NCI-H524 (cell line): ENCODE measurements at regions not wholly inside any gene's neighbourhood (a gene's known extent, or its start where the extent isn't known, plus 50 kb on each side); places are given as distances from the start of the nearest gene placed in this dataset.
A peak's percentile ranks its signal among the peaks of the same experiment; 100 is the strongest.
"Not testable (repeated sequence)": the region's sequence is repeated elsewhere in the genome, so short reads cannot be mapped to it uniquely, and the experiment has no call there.

ENCODE experiments used
- DNase-seq, 2 experiments: peaks; one replicate each; lab custom pipeline; 2025; lab: John Stamatoyannopoulos, UW

DNA sequence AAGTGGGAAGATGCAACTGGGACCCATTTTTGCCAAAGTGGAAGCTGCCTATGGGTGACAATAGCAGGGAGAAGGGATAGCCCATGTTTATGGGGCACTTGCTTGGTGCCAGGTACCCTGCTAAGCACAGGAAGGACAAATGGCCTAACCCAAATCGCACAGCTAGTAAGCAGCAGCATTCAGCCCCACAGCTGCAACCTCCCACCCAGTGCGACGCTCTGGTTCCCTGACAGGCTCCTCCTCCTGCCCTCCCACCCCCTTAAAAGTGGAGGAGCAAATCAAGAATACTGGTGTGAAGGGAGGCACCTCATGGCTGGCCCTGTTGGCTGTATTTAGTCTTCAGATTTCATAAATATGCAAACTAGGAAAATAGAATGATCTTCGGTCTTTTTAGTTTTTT, 76.2 kb downstream of the RIN2 start:
- DNase-seq: no peak

DNA sequence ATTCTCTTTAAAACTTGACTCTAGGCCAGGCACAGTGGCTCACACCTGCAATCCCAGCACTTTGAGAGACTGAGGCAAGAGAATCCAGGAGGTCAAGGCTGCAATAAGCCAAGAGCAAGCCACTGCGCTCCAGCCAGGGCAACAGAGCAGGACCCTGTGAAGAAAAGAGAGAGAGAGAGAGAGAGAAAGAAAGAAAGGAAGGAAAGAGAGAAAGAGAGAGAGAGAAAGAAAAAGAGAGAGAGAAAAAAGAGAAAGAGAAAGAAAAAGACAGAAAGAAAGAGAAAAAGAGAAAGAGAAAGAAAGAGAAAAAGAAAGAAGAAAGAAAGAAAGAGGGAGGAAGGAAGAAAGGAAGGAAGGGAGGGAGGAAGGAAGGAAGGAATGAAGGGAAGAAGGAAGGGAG, 76.7 kb downstream of the RIN2 start:
- DNase-seq: no peak

DNA sequence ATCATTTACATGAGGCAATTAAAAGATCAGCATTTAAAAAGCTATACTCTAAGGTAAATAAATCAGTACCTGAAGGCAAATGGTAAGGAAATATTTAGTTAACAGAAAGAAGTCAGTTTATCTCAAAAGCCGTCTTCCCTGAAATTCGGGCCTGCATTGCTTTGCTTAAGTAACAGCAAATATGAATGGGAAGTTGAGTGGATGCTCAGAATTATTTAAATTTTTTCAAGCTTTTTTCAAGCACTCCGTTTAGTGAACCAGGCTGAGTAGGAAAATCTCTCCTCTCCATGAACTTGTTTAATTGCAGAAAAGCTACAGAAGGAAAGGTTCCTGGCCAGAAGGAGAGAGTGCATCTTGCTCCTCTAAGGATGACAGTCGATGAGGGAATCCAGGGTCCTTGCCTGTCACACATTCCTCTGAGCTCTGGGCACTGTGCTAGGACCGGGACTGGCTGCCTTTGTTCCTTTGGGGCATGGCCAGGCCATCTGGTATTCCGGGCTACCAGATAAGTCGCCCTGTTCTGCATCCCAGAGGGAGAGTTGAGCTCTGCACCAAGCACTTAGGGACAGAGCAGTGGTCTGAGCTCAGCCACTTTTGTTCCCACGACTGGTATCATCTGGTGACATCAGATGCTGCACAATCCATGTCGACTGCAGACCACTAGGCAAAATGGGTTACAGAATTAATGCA, 77.6 kb downstream of the RIN2 start:
- DNase-seq: peak; percentile 61 to 84

DNA sequence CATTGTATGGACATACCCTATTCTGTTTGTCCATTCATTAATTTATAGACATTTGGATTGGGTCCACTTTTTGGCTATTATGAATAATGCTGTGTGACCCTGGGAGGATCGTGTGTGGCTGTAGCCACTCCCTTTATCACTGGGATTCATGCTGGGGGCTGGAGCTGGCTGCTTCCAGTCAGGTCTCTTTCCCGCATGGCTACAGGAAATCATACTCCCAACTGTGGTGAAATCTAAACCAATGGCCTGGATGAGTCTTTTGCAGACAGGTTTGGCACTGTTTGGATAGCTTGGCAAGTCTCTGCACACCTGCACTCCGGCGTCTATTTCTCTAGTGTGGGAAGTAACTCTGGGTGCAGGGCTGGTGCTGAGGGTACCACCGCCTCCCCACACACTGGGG, 80.4 kb downstream of the RIN2 start:
- DNase-seq: no peak

DNA sequence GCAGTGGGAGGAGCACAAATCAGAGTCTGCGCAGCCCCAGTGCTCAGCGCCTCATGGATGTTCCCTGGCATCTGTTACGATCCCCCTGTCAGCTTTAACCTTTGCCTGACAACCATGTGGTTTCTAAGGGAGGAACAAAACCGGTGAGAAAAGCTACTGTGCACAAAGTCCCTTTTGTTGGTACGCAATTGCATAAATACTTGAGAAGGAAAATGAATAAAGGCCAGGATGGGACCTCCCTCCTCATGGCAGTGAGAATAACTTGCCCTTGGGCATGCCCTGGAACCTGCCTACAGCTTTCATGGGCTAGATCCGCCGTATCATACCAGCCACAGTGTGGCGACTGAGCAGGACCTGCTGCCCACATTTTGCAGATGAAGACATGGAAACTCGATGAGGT, 81.0 kb downstream of the RIN2 start:
- DNase-seq: no peak

DNA sequence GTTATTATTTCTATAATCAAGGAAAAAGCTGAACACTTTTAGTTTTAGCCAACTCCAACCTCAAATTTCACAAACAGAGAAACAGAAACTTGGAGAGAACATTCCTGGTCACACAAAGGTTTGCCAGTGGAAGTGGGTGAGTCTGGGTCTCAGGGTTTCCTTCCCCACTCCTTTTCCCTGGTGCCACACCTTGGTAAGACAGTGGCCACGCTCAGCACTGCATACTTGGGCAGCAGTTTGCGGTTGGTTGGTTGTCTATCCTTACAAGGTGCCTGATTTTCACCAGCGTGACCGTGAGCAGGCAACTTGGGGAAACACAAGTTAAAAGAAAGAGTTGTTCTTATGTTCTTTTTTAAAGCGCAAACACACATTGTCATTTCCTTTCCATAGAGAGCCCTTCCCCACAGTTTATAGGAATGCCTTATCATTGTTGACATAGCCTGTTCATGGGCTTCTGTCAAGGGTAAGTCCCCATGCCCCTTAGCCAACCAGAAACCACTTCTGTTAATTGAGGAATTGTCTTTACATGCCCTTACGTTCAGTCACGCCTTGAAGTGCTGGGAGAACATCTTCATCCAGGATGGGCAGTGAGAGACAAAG, 82.2 kb downstream of the RIN2 start:
- DNase-seq: no peak

DNA sequence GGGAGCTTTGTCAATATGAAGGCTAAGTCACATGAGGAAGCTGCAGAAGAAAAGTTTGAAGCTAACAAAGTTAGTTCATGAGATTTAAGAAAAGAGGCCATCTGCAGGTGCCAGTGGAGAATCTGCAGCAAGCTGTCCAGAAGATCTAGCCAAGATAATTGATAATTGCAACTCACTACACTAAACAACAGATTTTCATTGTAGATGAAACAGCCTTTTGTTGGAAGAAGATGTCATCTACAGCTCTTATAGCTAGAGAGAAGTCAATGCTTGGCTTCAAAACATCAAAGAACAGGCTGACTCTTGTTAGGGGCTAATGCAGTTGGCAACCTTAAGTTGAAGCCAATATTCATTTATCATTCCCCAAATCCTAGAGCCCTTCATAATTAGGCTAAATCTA, 83.7 kb downstream of the RIN2 start:
- no peak for DNase-seq

DNA sequence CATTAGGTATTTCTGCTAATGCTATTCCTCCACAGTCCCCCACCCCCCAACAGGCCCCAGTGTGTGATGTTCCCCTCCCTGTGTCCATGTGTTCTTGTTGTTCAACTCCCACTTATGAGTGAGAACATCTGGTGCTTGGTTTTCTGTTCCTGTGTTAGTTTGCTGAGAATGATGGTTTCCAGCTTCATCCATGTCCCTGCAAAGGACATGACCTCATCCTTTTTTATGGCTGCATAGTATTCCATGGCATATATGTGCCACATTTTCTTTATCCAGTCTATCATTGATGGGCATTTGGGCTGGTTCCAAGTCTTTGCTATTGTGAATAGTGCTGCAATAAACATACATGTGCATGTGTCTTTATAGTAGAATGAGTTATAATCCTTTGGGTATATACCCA, 86.8 kb downstream of the RIN2 start:
- not testable (repeated sequence) for DNase-seq

DNA sequence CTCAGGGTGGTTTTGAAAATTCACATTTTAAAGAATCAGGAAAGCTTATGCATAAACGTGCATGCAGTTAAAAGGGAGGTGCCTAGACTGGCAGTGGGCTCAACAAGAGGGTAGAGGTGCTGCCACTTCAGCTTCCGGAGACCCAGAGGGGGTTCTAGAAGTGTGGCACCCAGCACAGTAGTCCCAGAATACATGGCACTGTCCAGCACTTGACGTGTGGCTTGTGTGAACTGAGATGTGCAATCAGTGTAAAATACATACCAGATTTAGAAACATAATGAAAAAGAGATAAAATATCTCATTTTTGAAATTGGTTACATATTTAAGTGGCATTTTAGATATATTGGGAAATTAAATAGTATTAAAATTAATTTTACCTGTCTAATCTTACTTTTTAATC, 89.3 kb downstream of the RIN2 start:
- DNase-seq: no peak

DNA sequence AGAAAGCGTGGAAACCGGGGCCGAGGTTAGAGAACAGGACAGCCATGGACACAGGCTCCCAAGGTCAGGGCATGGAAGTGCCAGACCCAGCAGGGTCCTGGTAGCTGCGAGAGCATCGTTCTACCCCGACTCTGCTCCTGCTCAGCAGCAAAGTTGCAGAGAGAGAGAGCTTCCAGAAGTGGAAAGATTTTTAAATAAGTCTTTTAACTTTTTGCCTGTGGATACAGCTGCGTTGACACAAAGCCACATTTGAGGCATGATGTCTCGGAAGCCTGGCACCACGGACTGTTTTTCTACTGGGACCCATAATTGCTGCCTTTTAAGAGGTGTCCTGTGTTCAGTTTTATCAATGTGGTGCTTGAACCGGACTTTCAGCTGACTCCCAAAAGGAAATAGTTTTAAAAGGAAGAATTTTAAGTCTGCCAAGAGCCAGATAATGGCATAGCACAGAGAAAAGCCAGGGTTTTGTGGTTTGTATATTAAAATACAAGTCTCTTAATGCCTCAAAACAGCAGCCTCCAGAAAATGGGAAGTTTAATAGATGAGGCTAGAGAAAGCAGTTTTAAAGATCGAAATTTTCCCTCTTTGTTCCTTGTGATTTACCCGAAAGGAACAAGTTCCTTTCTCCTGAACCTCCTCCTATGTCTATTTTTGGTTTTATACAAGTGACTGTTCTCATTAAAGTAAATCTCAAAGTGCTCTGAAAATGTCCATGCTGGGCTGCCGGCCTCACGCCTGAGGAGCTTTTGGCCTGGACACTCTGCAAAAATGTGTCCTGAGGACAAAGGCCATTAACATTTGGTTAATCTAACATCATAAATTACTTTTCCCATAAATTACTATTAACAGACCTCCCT, 91.5 kb downstream of the RIN2 start:
- DNase-seq: no peak

DNA sequence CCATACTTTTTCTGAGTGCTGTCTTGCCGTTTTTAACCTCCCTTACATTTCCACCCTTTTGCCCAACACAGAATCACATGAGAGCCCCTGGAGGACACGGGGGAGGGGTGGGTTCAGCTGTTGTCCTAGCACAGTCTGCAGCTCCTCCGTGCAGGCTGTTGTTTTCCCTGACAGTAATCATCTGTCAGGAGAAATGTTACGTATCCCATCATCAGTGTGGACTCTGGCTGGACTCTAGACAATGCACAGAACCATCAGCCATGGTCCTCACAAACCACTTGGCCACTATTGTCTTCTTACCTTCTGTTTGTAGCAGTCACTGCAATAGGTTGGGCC, 92.1 kb downstream of the RIN2 start:
- DNase-seq: peak in 1 of 2 experiments; percentile 16

DNA sequence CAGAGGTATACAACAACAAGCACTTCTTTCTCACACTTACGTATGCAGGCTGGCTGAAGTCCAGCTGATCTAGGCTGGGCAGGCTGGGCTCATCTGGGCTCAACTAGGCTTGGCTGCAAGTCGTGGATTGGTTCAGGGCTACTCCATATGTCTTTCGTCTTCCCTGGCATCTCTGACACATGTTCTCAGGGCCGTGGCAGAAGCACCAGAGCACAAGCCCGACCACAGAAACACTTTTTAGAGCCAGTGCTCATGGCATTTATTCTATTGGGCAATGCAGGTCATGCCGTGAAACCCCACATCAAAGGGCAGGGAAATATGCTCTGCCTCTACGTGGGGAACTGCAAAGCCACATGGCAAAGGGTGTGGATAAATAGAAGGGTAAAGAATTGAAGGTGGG, 93.8 kb downstream of the RIN2 start:
- peak in 1 of 2 experiments; percentile 42 for DNase-seq

DNA sequence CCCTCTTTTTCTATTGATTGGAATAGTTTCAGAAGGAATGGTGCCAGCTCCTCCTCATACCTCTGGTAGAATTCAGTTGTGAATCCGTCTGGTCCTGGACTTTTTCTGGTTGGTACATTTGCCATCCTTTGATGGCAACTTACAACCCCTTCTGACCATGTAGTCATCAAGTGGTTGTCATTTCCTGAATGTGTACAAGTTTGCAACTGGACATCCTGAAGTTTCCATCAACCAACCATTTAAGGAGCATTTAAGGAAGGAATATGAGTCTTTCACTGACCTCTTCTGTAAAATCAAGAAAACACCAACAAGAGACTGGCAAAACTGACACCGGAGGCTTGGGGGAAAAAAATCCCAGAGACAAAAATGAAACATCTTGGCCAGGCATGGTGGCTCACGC, 97.4 kb downstream of the RIN2 start:
- no peak for DNase-seq

DNA sequence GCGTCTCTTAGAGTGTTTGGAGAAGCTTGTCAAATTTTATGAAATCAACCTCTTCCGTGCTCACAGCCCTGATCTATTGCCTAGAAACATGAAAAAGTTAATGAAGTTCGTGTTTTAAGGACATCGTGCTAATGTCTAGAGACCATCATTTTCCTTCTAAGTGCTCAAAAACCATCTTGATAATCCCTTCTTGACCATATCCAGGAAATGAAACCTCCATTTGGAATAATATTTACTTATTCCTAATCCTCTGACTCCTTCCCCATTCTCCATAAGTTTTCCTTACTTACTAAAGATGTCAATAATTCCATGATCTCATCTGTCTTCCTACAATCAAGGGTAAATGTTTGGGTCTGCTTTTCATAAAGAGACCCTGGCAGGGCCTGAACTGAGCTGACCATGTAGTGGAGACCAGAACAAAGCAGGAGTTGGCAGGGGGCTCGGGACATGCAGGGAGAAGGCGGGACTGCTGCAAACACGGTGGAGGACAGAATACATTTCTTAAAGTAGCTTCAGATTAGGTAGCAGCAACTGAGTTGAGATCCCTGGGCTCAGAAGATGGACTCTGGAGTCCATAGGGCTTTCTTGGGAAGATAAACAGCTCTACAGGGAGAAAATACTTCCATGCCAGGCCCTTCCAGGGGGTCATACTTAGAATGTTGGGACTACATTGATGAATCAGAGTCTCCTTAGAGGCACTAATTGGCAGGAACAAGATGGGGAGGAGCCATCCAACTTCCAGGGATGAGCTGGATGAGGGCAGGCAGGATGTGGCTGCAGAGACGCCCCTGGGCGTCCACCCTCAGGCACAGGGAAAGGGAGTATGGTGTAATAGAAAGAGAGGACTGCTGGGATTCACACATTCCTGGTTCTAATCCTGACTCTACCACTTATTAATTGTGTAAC, 100.7 kb downstream of the RIN2 start:
- no peak for DNase-seq

DNA sequence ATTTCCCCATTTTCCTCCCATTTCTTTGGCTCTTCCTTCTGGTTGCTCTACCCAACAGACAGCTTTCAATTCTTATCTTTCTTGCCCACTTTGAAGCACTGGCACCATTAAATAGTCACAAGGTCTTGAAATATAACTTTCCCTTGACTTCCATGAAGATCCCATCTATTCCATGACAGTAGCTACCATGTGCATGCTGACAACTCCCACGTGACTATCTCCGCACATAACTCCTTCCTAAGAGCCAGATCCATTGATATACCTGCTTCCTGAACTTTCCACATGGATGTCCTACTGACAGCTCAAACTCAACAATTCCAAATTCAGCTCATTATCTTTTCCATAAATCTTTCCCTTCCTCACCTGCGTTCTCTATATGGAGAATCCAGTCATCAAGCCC, 101.4 kb downstream of the RIN2 start:
- DNase-seq: no peak

DNA sequence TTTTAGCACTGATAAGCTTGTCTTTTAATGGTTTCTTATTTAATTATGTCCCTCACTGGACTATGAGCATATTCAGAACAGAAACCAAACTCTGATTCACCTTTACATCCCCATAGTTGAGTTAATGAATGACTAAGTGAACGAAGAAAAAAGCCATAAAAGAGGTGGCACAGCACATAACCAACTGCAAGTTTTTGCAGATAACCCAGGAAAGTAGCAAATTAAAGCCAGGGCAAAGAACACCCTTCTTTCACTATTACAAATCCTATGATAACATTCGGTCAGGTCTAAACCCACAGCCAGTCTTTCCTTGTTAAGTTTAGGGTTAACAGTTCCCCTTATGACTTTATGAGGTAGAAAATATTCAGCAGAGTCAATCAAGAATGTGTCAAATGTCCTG, 102.7 kb downstream of the RIN2 start:
- DNase-seq: no peak

DNA sequence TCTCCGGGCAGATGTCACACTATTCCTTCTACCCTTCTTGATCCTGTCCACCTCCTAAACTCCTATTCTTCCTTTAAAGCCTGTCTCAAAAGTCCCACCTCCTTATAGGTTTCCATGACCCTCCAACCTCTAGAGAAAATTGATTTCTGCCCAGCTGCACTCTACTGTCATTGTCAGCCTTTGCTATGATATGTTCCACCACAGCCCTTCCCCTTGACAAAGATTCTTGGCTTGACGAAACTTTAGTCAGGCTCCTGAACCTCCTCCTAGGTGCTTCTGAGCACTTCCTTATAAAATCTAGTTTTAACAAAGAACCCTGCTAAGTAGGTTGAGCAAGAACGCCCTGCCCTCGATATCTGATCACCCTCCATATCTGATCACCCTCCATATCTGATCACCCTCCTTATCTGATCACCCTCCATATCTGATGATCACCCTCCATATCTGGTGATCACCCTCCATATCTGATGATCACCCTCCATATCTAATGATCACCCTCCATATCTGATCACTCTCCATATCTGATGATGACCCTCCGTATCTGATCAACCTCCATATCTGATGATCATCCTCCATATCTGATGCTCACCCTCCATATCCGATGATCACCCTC, 103.2 kb downstream of the RIN2 start:
- DNase-seq: no peak

DNA sequence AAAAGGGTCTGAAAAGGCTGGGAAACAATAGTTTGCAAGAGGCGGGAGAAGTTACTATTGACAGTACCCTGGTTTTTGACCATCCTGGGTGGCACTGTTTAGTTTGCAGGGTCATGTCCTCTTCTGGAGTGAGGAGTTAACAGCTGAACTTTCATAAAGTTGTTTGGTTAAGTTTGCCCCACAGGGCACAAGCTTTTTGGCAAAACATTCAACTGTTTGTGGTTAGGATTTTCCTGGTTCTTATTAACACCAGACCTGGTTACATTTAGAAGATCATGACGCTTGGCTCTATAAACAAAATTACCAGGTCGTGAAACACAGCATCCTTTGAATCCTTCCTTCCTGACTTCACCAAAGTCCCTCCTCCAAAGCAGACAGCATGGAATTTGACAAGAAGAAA, 106.1 kb downstream of the RIN2 start:
- DNase-seq: no peak

DNA sequence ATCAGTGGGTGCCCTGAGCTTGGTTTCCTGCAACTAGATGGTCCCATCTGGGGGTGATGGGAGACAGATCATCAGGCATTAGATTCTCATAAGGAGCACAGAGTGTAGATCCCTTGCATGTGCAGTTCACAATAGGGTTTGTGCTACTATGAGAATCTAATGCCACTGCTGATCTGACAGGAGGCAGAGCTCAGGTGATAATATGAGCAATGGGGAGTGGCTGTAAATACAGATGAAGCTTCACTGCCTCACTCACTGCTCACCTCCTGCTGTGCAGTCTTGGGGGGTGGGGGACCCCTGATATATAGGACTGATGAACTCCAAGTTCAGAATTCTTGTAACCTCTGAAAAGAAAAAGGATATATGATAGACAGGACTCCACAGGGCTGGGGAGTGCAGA, 108.0 kb downstream of the RIN2 start:
- DNase-seq: no peak

DNA sequence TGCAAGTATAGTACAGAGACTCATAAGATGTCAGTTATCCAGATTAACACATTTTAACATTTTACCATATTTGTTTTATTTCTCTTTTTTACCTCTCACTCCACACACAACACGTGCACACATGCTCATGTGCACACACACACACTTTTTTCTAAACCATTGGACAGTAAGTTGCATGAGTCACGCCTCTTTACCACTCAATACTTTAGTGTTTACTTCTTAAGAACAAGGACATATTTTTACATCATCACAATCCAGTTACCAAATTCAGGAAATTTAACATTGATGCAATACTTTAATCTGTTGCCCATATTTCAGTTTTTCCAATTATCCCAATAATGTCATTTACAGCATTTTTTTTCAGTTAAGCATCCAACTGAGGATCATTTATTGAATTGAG, 109.0 kb downstream of the RIN2 start:
- DNase-seq: no peak

DNA sequence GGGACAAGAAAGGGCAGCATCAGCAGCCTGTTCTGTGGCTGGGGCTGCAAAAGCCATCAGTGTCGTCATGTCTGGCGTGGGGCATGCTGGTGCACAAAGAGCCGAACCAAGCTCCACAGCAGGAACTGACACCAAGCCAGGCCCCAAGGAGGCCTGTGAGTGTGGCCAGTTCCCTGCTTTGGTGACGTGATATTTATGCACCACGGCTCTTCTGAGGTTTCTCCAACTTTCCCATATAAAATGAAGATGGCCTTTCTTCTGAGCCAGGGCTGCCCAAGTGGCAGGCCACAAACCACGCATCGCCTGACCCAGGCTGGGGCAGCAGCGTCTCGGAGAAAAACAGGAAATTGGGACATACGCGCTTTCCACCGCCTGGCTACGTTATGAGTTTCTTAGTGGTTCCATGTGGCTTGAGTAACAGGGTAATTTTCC, 109.9 kb downstream of the RIN2 start:
- DNase-seq: no peak

DNA sequence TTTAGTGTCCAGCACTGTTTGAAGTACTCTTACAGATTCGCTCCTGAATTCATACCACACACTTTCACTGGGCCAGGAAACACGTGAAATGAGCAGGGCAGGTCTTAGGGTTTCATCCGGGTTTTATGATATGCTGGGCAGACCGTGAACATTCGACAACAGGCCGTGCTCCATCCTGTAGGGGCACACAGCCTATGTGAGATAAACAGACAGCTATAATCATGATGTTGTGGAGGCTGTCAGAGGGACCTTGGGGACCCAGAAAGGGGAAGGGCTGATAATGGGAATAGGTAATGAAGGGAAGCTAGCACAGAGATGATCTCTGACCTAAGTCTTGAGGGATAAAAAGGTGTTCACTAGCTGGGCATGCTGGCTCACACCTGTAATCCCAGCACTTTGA, 110.4 kb downstream of the RIN2 start:
- DNase-seq: no peak
